ENCODE measurements at regions not wholly inside any gene's neighbourhood (a gene's known extent, or its start where the extent isn't known, plus 50 kb on each side); places are given as distances from the start of the nearest gene placed in this dataset.

GRCh38 chrX:149374751-149375150 lies 130.4 kb downstream of the IDS start:
- no peak overlapping the region for H2BK15ac ChIP-seq (ENCODE audit: low read depth, poor library complexity, severe bottlenecking)
- no peaks in the 10 kb centered on the region for H3K36me3 ChIP-seq (ENCODE audit: control insufficient read depth in 1 of 2, insufficient read depth in 2 of 2, low read depth in 1 of 2, low read length in 2 of 2)
- H3K9ac ChIP-seq (ENCODE audit: low read length): no peak overlapping the region
- no peak overlapping the region for H4K8ac ChIP-seq (ENCODE audit: low read length)
- H3K27me3 ChIP-seq (ENCODE audit: control insufficient read depth in 1 of 2, insufficient read depth in 1 of 2, low read length in 2 of 2): no peaks in the 10 kb centered on the region
- H3K23ac ChIP-seq (ENCODE audit: low read length in 2 of 2): no peak overlapping the region
- no peak overlapping the region for H3K4ac ChIP-seq (ENCODE audit: low read depth in 1 of 2, low read length in 2 of 2)
- no peaks in the 10 kb centered on the region for H3K4me1 ChIP-seq (ENCODE audit: control insufficient read depth, insufficient read depth, low read depth, low read length)
- H2BK5ac ChIP-seq (ENCODE audit: low read depth, low read length, poor library complexity, severe bottlenecking): no peak overlapping the region
- no peaks in the 10 kb centered on the region for H3K79me1 ChIP-seq (replicated peaks; ENCODE audit: low read length, poor library complexity, severe bottlenecking)
- no peak overlapping the region for H3K4me3 ChIP-seq (ENCODE audit: insufficient read depth in 1 of 2, low read depth in 1 of 2, low read length in 2 of 2)
- DNase-seq: peak; percentile 0
- H2AFZ ChIP-seq (ENCODE audit: low read depth, low read length): no peak overlapping the region
- 80% methylated on average over 1 of the region's 3 CpGs for WGBS
- H3K18ac ChIP-seq (ENCODE audit: low read depth in 1 of 2, low read length in 2 of 2): no peak overlapping the region
- no peak overlapping the region for H3K14ac ChIP-seq (ENCODE audit: low read length in 2 of 2)
- H3K27ac ChIP-seq (ENCODE audit: low read length, poor library complexity, severe bottlenecking): no peak overlapping the region
- no peak overlapping the region for H2AK5ac ChIP-seq (ENCODE audit: low read length, severe bottlenecking)
- H4K91ac ChIP-seq (ENCODE audit: low read length): no peak overlapping the region
- H2BK12ac ChIP-seq (ENCODE audit: low read length in 2 of 2): no peak overlapping the region
- no peaks in the 10 kb centered on the region for H3K9me3 ChIP-seq (ENCODE audit: control insufficient read depth, low read length)
- H3K4me2 ChIP-seq (ENCODE audit: low read length, poor library complexity, severe bottlenecking): no peak overlapping the region
- no peak overlapping the region for H2BK120ac ChIP-seq (ENCODE audit: low read depth, low read length)

GRCh38 chrX:149372866-149373265 lies 132.2 kb downstream of the IDS start:
- Histone ChIP-seq H2AK5ac (ENCODE audit: low read length, severe bottlenecking) (no peak overlapping the region), H3K9ac (ENCODE audit: low read length) (no peak overlapping the region), H2AFZ (ENCODE audit: low read depth, low read length) (no peak overlapping the region), H2BK120ac (ENCODE audit: low read depth, low read length) (no peak overlapping the region), H3K4me3 (ENCODE audit: insufficient read depth in 1 of 2, low read depth in 1 of 2, low read length in 2 of 2) (no peak overlapping the region), H3K18ac (ENCODE audit: low read depth in 1 of 2, low read length in 2 of 2) (no peak overlapping the region), H3K36me3 (ENCODE audit: control insufficient read depth in 1 of 2, insufficient read depth in 2 of 2, low read depth in 1 of 2, low read length in 2 of 2) (no peaks in the 10 kb centered on the region), H3K23ac (ENCODE audit: low read length in 2 of 2) (no peak overlapping the region), H3K14ac (ENCODE audit: low read length in 2 of 2) (no peak overlapping the region), H4K91ac (ENCODE audit: low read length) (no peak overlapping the region), H3K4me2 (ENCODE audit: low read length, poor library complexity, severe bottlenecking) (no peak overlapping the region), H2BK15ac (ENCODE audit: low read depth, poor library complexity, severe bottlenecking) (no peak overlapping the region), H2BK12ac (ENCODE audit: low read length in 2 of 2) (no peak overlapping the region), H3K4ac (ENCODE audit: low read depth in 1 of 2, low read length in 2 of 2) (no peak overlapping the region), H4K8ac (ENCODE audit: low read length) (no peak overlapping the region), H2BK5ac (ENCODE audit: low read depth, low read length, poor library complexity, severe bottlenecking) (no peak overlapping the region), H3K4me1 (ENCODE audit: control insufficient read depth, insufficient read depth, low read depth, low read length) (no peaks in the 10 kb centered on the region), H3K27me3 (ENCODE audit: control insufficient read depth in 1 of 2, insufficient read depth in 1 of 2, low read length in 2 of 2) (no peaks in the 10 kb centered on the region), H3K79me1 (replicated peaks; ENCODE audit: low read length, poor library complexity, severe bottlenecking) (no peaks in the 10 kb centered on the region), H3K9me3 (ENCODE audit: control insufficient read depth, low read length) (no peaks in the 10 kb centered on the region), H3K27ac (ENCODE audit: low read length, poor library complexity, severe bottlenecking) (no peak overlapping the region)
- WGBS: 25% methylated on average over 2 of the region's 2 CpGs
- no peak for DNase-seq

- H3K27ac ChIP-seq (ENCODE audit: low read length, poor library complexity, severe bottlenecking): no peak overlapping the region
- H3K9ac ChIP-seq (ENCODE audit: low read length): no peak overlapping the region
- H2BK12ac ChIP-seq (ENCODE audit: low read length in 2 of 2): no peak overlapping the region
- no peaks in the 10 kb centered on the region for H3K9me3 ChIP-seq (ENCODE audit: control insufficient read depth, low read length)
- H3K4me1 ChIP-seq (ENCODE audit: control insufficient read depth, insufficient read depth, low read depth, low read length): no peaks in the 10 kb centered on the region
- H3K4me3 ChIP-seq (ENCODE audit: insufficient read depth in 1 of 2, low read depth in 1 of 2, low read length in 2 of 2): no peak overlapping the region
- H3K14ac ChIP-seq (ENCODE audit: low read length in 2 of 2): no peak overlapping the region
- no peak for DNase-seq
- H2AK5ac ChIP-seq (ENCODE audit: low read length, severe bottlenecking): no peak overlapping the region
- H4K91ac ChIP-seq (ENCODE audit: low read length): no peak overlapping the region
- no peak overlapping the region for H2BK5ac ChIP-seq (ENCODE audit: low read depth, low read length, poor library complexity, severe bottlenecking)
- no peak overlapping the region for H3K4ac ChIP-seq (ENCODE audit: low read depth in 1 of 2, low read length in 2 of 2)
- no CpG with 5 or more reads among the region's 3 CpGs for WGBS
- no peak overlapping the region for H3K23ac ChIP-seq (ENCODE audit: low read length in 2 of 2)
- no peak overlapping the region for H2BK120ac ChIP-seq (ENCODE audit: low read depth, low read length)
- no peaks in the 10 kb centered on the region for H3K36me3 ChIP-seq (ENCODE audit: control insufficient read depth in 1 of 2, insufficient read depth in 2 of 2, low read depth in 1 of 2, low read length in 2 of 2)
- H3K18ac ChIP-seq (ENCODE audit: low read depth in 1 of 2, low read length in 2 of 2): no peak overlapping the region
- H4K8ac ChIP-seq (ENCODE audit: low read length): no peak overlapping the region
- H3K4me2 ChIP-seq (ENCODE audit: low read length, poor library complexity, severe bottlenecking): no peak overlapping the region
- no peak overlapping the region for H2AFZ ChIP-seq (ENCODE audit: low read depth, low read length)
- H3K27me3 ChIP-seq (ENCODE audit: control insufficient read depth in 1 of 2, insufficient read depth in 1 of 2, low read length in 2 of 2): no peaks in the 10 kb centered on the region
- H2BK15ac ChIP-seq (ENCODE audit: low read depth, poor library complexity, severe bottlenecking): no peak overlapping the region
- no peaks in the 10 kb centered on the region for H3K79me1 ChIP-seq (replicated peaks; ENCODE audit: low read length, poor library complexity, severe bottlenecking)
Observed at GRCh38 chrX:149371986-149372385, 133.1 kb downstream of the IDS start.

- H3K36me3 ChIP-seq (ENCODE audit: control insufficient read depth in 1 of 2, insufficient read depth in 2 of 2, low read depth in 1 of 2, low read length in 2 of 2): no peaks in the 10 kb centered on the region
- H2BK15ac ChIP-seq (ENCODE audit: low read depth, poor library complexity, severe bottlenecking): no peak overlapping the region
- H3K4me1 ChIP-seq (ENCODE audit: control insufficient read depth, insufficient read depth, low read depth, low read length): no peaks in the 10 kb centered on the region
- no peaks in the 10 kb centered on the region for H3K27me3 ChIP-seq (ENCODE audit: control insufficient read depth in 1 of 2, insufficient read depth in 1 of 2, low read length in 2 of 2)
- no peak overlapping the region for H2BK5ac ChIP-seq (ENCODE audit: low read depth, low read length, poor library complexity, severe bottlenecking)
- H3K4me3 ChIP-seq (ENCODE audit: insufficient read depth in 1 of 2, low read depth in 1 of 2, low read length in 2 of 2): no peak overlapping the region
- H3K9ac ChIP-seq (ENCODE audit: low read length): no peak overlapping the region
- no peak overlapping the region for H3K27ac ChIP-seq (ENCODE audit: low read length, poor library complexity, severe bottlenecking)
- H2BK120ac ChIP-seq (ENCODE audit: low read depth, low read length): no peak overlapping the region
- no peak overlapping the region for H3K18ac ChIP-seq (ENCODE audit: low read depth in 1 of 2, low read length in 2 of 2)
- WGBS: 89% methylated on average over 3 of the region's 6 CpGs
- H4K91ac ChIP-seq (ENCODE audit: low read length): no peak overlapping the region
- H2AFZ ChIP-seq (ENCODE audit: low read depth, low read length): no peak overlapping the region
- no peak overlapping the region for H3K14ac ChIP-seq (ENCODE audit: low read length in 2 of 2)
- H3K4ac ChIP-seq (ENCODE audit: low read depth in 1 of 2, low read length in 2 of 2): no peak overlapping the region
- H4K8ac ChIP-seq (ENCODE audit: low read length): no peak overlapping the region
- H3K4me2 ChIP-seq (ENCODE audit: low read length, poor library complexity, severe bottlenecking): no peak overlapping the region
- no peak overlapping the region for H3K23ac ChIP-seq (ENCODE audit: low read length in 2 of 2)
- H2BK12ac ChIP-seq (ENCODE audit: low read length in 2 of 2): no peak overlapping the region
- H3K79me1 ChIP-seq (replicated peaks; ENCODE audit: low read length, poor library complexity, severe bottlenecking): no peaks in the 10 kb centered on the region
- peak; percentile 0 for DNase-seq
- no peak overlapping the region for H2AK5ac ChIP-seq (ENCODE audit: low read length, severe bottlenecking)
- H3K9me3 ChIP-seq (ENCODE audit: control insufficient read depth, low read length): no peaks in the 10 kb centered on the region
Observed at GRCh38 chrX:149370097-149370496, 135.0 kb downstream of the IDS start.
